Heart right ventricle (tissue), 16 donors: ENCODE measurements at regions not wholly inside any gene's neighbourhood (a gene's known extent, or its start where the extent isn't known, plus 50 kb on each side); places are given as distances from the start of the nearest gene placed in this dataset.

ENCODE experiments used
- ATAC-seq, 8 donors: fragments of 200-7000 bp; cut with Tn5 transposase; one replicate each; pipeline ENCODE4 v1.9.1; 2020; ENCODE audit warnings: mild to moderate bottlenecking in 8 of 8, moderate library complexity in 8 of 8, moderate number of reproducible peaks in 1 of 8
- DNase-seq, 2 donors: peaks; one replicate each; pipeline ENCODE4 v3.0.0-alpha.2; 2020
- H3K27ac ChIP-seq, 10 donors: fragments of 200-600 bp; sonication (generic) in 2 of 10; one replicate each; pipeline versions ENCODE4 v1.5.0 to v1.8.0; 2020 to 2022; ENCODE audit warnings: mild to moderate bottlenecking in 3 of 10
- H3K27me3 ChIP-seq, 7 donors: fragments of 200-600 bp; one replicate each; pipeline ENCODE4 v1.8.0; 2021 to 2022; ENCODE audit warnings: mild to moderate bottlenecking in 2 of 7
- H3K36me3 ChIP-seq, 9 donors: fragments of 200-600 bp; sonication (generic) in 1 of 9; one replicate each; pipeline versions ENCODE4 v1.5.0 to v1.8.0; 2020 to 2022; ENCODE audit warnings: mild to moderate bottlenecking in 2 of 9
- H3K4me1 ChIP-seq, 9 donors: fragments of 200-600 bp; sonication (generic) in 1 of 9; one replicate each; pipeline versions ENCODE4 v1.5.0 to v1.8.0; 2020 to 2022; ENCODE audit warnings: mild to moderate bottlenecking in 4 of 9
- H3K4me3 ChIP-seq, 10 donors: fragments of 200-600 bp; sonication (generic) in 2 of 10; one replicate each; pipeline versions ENCODE4 v1.5.0 to v1.8.0; 2020 to 2022; ENCODE audit warnings: mild to moderate bottlenecking in 7 of 10, moderate library complexity in 2 of 10
- H3K9me3 ChIP-seq, 11 donors: fragments of 200-600 bp in 10 of 11; sonication (generic) in 2 of 11; one replicate each; pipeline versions ENCODE4 v1.5.0 to v1.8.0; 2013 to 2022; ENCODE audit warnings: mild to moderate bottlenecking in 2 of 11, control low read depth in 1 of 11, moderate library complexity in 1 of 11
- CTCF ChIP-seq, 9 donors: fragments of 200-600 bp; sonication (generic) in 2 of 9; IDR thresholded peaks; one replicate each; pipeline versions ENCODE4 v1.5.0 to v1.8.0; 2021 to 2022; ENCODE audit warnings: antibody characterized with exemption in 9 of 9, mild to moderate bottlenecking in 5 of 9, moderate library complexity in 1 of 9
- WGBS, 2 donors: extraction: QIAGEN DNeasy Blood & Tissue Kit; methylation state at CpG; one replicate each; pipeline ENCODE4 v1.1.7; 2013; ENCODE audit warnings: inconsistent platforms in 1 of 2; 5-methylcytosine and 5-hydroxymethylcytosine counted together
- intact Hi-C, 10 donors: fragments of 100-400 bp; cut with DNase I; formaldehyde crosslinking; loops; one replicate each; pipeline versions ENCODE4 v1.11.1 to v1.14.2; 2022
- donor health status: Arrhythmogenic right ventricular cardiomyopathy.
- donor health status: ischemic (EF 13 %, LVEDD 7.1; RV severe dilation, severe dysfunction).
- donor health status: healthy with polysubstance abuse.
- donor health status: DM: no; HTN: yes; CAD: no.
- donor health status: DM: no; HTN: no; CAD: no.
- donor health status: ischemic (EF 25% LVEDD 6.9; RV normal size, moderate dysfunction).
- donor health status: ischemic (EF 25% LVEDD 5.7; RV mildly dilated, moderate dysfunction).
- donor health status: healthy.
- donor health status: DM: yes; HTN: yes; CAD: no.
- donor health status: Ischemic cardiomyopathy.
- donor health status: ischemic (EF 35%, LVEDD 5.7; RV mildly dilated, moderate dysfunction).
- donor health status: nonischemic (EF 11% LVEDD 7.7; RV severe dilation, severe dysfunction).
- donor health status: DM: yes; HTN: yes; CAD: no.
- donor health status: PGD.
- donor health status: ischemic (EF 29% LVEDD 5.4; RV normal size, mild dysfunction).
- donor health status: nonischemic (EF 23%, LVEDD 6.1; RV moderate dilation, normal function).

GRCh38 chr3:127120851-127121647 is 71.9 kb upstream of the PRR23E start:
- no peak overlapping the region for H3K27ac ChIP-seq
- H3K36me3 ChIP-seq: no peaks in the 10 kb centered on the region
- no peak for ATAC-seq
- TF ChIP-seq CTCF (IDR thresholded peaks at IDR 0.05): no peak
- H3K9me3 ChIP-seq: no peaks in the 10 kb centered on the region
- H3K4me1 ChIP-seq: no peaks in the 10 kb centered on the region
- WGBS, 2 donors: 85% methylated on average over 13 of the region's 13 CpGs
- no peak overlapping the region for H3K4me3 ChIP-seq
- no peak for DNase-seq
- H3K27me3 ChIP-seq: peaks cover 0 to 5% (median 0%) of the 10 kb centered on the region in 7 donors
- intact Hi-C loops: no loop called here

GRCh38 chr3:127121885-127122284 is 71.0 kb upstream of the PRR23E start:
- ATAC-seq (no peak), DNase-seq (no peak)
- no peaks in the 10 kb centered on the region for H3K9me3 ChIP-seq
- H3K27me3 ChIP-seq: peaks cover 0 to 5% (median 0%) of the 10 kb centered on the region in 7 donors
- H3K36me3 ChIP-seq: no peaks in the 10 kb centered on the region
- no peak overlapping the region for H3K4me3 ChIP-seq
- no peak overlapping the region for H3K27ac ChIP-seq
- intact Hi-C loops: no loop called here
- WGBS, 2 donors: 56 to 61% methylated on average over 1 of the region's 1 CpG
- no peaks in the 10 kb centered on the region for H3K4me1 ChIP-seq
- no peak for TF ChIP-seq CTCF (IDR thresholded peaks at IDR 0.05)

- Histone ChIP-seq H3K36me3 (no peaks in the 10 kb centered on the region), H3K4me1 (no peaks in the 10 kb centered on the region), H3K27ac (no peak overlapping the region), H3K27me3 (peaks cover 0 to 13% (median 0%) of the 10 kb centered on the region in 7 donors), H3K9me3 (no peaks in the 10 kb centered on the region), H3K4me3 (no peak overlapping the region)
- no peak for TF ChIP-seq CTCF (IDR thresholded peaks at IDR 0.05)
- intact Hi-C loops: no loop called here
- ATAC-seq (no peak), DNase-seq (no peak)
- 90 to 92% methylated on average over 2 of the region's 2 CpGs for WGBS, 2 donors
Measured at GRCh38 chr3:127123533-127123932, 69.4 kb upstream of the PRR23E start.

DNA sequence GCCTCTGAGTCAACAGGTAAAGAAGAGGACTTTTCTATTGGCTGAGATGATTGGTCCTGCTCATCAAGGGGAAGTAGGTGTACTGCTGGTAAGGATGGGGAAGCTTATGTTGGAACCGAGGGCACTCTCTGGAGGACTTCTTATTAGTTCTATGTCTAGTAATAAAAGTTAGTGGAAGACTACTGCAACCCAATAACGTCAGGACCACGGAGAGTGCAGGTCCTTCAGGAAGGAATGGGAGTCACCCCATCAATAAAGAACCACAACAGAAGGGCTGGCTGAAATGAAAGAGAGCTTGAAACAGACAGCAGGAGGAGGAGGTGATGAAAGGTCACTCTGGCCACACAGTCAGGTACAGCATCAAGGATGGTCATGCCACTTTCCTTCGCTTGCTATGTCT is 68.8 kb upstream of the PRR23E start:
- Histone ChIP-seq H3K4me3 (no peak overlapping the region), H3K4me1 (no peaks in the 10 kb centered on the region), H3K27ac (no peak overlapping the region), H3K36me3 (no peaks in the 10 kb centered on the region), H3K9me3 (no peaks in the 10 kb centered on the region), H3K27me3 (peaks cover 0 to 13% (median 0%) of the 10 kb centered on the region in 7 donors)
- DNase-seq (no peak), ATAC-seq (no peak)
- no peak for TF ChIP-seq CTCF (IDR thresholded peaks at IDR 0.05)
- 51 to 56% methylated on average over 4 of the region's 4 CpGs for WGBS, 2 donors
- intact Hi-C loops: no loop called here
